Astrocyte of the hippocampus (primary cell): ENCODE measurements at regions not wholly inside any gene's neighbourhood (a gene's known extent, or its start where the extent isn't known, plus 50 kb on each side); places are given as distances from the start of the nearest gene placed in this dataset.
A peak's percentile ranks its signal among the peaks of the same experiment; 100 is the strongest.

Experiments used
- DNase-seq: peaks from one replicate; pipeline ENCODE4 v3.0.0; 2011; ENCODE audit warnings: low read depth, low spot score

DNA sequence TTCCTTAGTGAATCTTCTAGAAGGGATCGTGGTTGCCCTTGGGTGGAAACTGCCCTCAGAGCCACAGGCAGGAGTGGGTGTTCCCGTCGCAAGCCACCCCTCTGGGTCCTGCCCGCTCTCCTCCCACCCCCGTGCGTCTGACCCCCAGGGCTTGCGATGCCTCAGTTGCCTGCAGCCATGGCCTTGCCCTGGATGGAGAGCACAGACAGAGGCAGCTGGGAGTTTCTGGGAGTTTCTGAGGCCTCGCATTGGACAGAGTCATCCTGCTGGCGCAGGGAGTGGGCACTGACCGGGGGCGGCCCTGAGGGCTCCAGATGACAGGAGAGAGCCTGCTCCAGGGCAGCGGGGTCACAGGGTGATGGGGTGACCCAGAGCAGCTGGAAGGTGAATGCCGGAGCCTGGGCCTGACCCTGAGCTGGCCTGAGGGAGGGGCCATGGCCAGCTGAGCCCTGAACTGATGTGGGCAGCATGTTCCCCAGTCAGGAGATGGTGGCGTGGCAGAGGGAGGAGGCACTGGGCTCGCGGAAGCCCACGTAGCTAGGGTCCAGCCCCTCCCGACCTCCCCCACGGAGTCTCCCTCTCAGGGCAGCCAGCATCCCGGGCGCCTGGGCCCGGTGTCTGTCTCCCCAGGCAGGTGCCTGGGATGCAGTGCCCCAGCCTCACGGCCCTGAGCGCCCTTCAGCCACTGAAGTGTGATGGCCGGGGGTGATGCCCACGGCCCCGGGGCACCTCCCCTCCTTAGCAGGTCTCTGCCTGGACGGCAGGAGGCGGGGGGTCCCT lies 1236.2 kb downstream of the BRD1 start:
- DNase-seq, result no peak

DNA sequence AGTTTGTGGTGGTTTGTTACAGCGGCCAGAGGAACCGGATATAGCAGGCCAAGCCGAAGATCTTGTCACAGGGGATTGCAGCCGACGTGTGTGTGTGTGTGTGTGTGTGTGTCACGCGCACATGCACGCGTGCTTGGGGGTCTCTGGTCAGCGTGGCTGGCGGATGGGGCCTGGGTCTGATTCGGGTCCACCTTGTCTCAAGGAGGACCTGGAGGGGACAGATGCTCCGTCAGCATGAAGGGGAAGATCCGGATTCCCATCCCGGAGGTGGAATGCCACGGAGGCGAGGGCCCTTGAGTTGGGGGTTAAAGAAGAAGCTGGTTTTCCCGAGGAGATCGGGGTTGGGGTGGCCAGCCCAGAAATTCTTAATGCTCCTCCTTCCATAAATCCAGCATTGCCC lies 1237.8 kb downstream of the BRD1 start:
- DNase-seq, result no peak

- DNase-seq, result no peak
Observed at GRCh38 chr22:48588878-48589450, 1238.7 kb downstream of the BRD1 start.

DNA sequence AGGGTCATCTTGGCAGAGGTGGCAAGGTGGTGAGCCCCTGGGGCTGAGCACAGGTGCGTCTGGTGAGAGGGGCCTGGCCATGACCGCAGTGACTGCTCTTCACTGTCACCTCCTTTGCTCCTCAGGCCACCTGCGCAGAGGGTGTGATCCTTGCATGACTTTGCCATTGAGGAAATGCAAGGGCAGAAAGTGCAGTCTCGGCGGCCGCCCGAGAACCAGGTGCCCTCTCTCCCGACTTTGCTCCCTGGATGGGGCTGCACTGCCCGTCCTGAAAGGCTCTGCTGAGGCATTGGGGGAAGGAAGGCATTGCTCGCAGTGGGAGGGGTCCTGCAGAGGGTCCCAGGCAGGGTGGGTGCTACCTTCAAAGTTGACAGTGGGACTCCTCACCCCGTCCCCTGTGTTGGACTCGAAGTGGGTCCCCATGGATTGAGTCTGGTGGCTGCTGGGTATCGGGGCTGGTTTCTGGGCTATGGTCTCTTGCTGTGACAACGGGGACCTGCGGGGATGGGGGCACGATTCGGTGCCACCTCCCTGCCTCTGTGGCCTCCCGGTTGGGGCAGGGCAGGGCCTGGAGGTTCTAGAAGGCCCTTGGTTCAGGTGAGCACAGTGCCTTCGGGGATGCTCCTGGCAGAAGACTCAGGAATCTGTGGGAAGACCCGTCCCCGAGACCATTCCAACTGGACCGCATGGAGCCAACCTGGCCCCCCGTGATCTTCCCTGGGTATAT lies 1239.4 kb downstream of the BRD1 start:
- no peak for DNase-seq

- no peak for DNase-seq
Observed at GRCh38 chr22:48587236-48587865, 1240.3 kb downstream of the BRD1 start.

GRCh38 chr22:48586799-48587185 lies 1240.9 kb downstream of the BRD1 start:
- DNase-seq, result no peak

GRCh38 chr22:48585916-48586798 lies 1241.5 kb downstream of the BRD1 start:
- no peak for DNase-seq

- no peak for DNase-seq
Observed at GRCh38 chr22:48584170-48584569, 1243.5 kb downstream of the BRD1 start.

- DNase-seq, result no peak
Observed at GRCh38 chr22:48581796-48582469, 1245.7 kb downstream of the BRD1 start.

- no peak for DNase-seq
Observed at GRCh38 chr22:48581205-48581766, 1246.4 kb downstream of the BRD1 start.

DNA sequence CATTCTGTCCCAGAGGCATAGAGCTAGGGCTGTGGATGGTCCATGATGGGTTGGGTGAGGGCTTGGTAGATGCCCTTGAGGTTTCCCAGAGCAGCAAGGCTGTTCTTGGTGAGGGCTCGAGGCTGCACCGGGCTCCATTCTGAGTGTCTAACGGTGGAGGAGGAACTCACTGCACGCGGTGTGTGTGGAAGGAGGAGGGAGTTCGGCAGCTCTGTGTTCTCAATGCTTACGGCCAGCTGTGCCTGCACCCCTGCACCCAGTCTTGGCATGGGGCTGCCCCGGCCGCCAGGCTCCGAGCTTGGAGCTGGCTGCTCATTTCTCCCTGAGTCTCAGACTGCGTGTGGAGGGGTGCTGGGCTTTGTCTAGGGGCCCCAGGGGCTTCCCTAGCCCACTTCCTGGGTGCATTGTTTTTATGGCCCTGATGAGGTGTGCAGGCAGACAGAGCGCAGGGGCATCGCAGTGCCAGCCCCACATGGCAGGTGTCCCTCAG lies 1247.1 kb downstream of the BRD1 start:
- DNase-seq, result no peak

GRCh38 chr22:48579928-48580309 lies 1247.8 kb downstream of the BRD1 start:
- no peak for DNase-seq

GRCh38 chr22:48579043-48579927 lies 1248.4 kb downstream of the BRD1 start:
- DNase-seq, result peak; percentile 49

GRCh38 chr22:48578138-48579042 lies 1249.3 kb downstream of the BRD1 start:
- no peak for DNase-seq

DNA sequence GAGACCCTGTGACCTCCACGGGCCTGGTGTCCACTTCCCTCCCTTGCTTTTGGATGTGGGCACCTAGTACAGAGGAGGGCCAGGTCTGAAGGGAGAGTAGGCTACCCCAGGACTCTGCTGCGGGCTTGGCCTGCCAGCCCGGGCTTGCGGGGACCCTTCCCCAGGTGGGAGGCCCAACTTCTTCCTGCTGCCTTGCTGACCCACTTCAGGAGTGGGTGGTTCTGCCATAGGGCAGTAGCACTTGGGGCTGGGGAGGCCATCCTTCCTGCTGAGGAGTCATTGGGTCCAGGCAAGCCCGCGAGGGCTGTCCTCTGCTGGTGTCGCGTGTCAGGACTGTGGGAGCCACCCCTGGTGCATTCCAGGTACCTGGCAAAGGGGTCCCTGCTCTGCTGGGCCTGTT lies 1250.0 kb downstream of the BRD1 start:
- DNase-seq, result no peak

GRCh38 chr22:48577014-48577690 lies 1250.5 kb downstream of the BRD1 start:
- DNase-seq, result no peak

DNA sequence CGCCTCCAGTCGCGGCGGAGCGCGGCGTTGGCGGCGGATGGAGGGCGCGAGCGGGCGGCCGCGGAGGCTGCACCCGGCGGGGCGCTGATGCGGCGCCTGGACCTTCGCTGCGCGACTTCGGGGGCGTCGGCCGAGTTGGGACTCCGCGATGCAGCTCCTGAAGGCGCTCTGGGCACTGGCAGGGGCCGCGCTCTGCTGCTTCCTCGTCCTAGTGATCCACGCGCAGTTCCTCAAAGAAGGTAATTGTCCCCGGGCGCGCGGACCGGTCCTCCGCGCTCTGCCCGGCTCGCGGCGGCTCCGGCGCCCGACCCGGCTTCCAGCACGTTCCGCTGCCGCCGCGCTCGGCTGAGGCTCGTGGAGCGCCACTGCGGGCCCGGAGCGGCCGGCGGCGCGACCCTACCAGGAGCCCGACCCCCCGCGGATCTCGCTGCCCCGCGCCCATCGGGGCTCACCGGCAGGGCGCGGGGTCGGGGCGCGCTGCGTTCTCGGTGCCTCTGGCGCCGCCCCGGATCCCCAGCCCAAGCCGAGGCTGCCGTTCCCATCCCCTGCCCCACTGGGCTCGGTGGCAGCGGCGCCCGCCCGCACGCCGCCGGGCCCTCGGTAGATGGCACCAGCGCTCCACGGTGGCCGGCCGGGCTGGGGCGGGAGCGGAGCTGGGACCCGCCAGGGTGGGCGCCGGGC lies 1251.2 kb downstream of the BRD1 start:
- DNase-seq, result peak; percentile 73
